Uterus (tissue), 2 donors: ENCODE measurements at regions not wholly inside any gene's neighbourhood (a gene's known extent, or its start where the extent isn't known, plus 50 kb on each side); places are given as distances from the start of the nearest gene placed in this dataset.

Experiments
- CTCF ChIP-seq, 4 experiments: fragments of 200-600 bp in 2 of 4; fragments of 450-650 bp in 2 of 4; sonication (generic) in 2 of 4; IDR thresholded peaks; one replicate each; pipeline ENCODE4 v1.5.1; 2016 to 2019; ENCODE audit warnings: antibody characterized with exemption in 4 of 4, mild to moderate bottlenecking in 2 of 4, moderate library complexity in 1 of 4
- POLR2A ChIP-seq, 2 donors: fragments of 450-650 bp; IDR thresholded peaks; one replicate each; pipeline ENCODE4 v1.6.1; 2016; ENCODE audit warnings: antibody characterized with exemption in 2 of 2, mild to moderate bottlenecking in 1 of 2, moderate library complexity in 1 of 2

- TF ChIP-seq CTCF (IDR thresholded peaks at IDR 0.05), result no peak
- no peak for TF ChIP-seq POLR2A (IDR thresholded peaks at IDR 0.05)
Observed at GRCh38 chr13:79771493-79771892, 290.5 kb downstream of the NDFIP2 start.
